ENCODE measurements at regions not wholly inside any gene's neighbourhood (a gene's known extent, or its start where the extent isn't known, plus 50 kb on each side); places are given as distances from the start of the nearest gene placed in this dataset.

DNA sequence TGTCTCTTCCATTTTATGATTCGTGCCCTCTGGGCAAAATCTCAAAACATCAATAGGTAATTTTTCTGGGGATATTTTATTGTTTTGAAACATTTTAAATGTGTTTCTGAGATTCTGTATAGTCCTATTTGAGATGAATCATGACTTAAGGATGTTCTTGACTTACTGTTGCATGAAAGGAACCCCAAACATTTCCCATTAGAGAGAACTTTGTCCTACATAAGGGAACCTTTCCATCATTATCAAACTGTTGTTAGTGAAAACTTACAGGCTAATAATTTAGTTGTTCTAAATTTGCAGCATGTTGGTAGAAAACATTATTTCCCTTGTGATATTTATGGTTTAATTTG is 523.3 kb downstream of the PPARGC1A start:
- TF ChIP-seq, protein P1, sequence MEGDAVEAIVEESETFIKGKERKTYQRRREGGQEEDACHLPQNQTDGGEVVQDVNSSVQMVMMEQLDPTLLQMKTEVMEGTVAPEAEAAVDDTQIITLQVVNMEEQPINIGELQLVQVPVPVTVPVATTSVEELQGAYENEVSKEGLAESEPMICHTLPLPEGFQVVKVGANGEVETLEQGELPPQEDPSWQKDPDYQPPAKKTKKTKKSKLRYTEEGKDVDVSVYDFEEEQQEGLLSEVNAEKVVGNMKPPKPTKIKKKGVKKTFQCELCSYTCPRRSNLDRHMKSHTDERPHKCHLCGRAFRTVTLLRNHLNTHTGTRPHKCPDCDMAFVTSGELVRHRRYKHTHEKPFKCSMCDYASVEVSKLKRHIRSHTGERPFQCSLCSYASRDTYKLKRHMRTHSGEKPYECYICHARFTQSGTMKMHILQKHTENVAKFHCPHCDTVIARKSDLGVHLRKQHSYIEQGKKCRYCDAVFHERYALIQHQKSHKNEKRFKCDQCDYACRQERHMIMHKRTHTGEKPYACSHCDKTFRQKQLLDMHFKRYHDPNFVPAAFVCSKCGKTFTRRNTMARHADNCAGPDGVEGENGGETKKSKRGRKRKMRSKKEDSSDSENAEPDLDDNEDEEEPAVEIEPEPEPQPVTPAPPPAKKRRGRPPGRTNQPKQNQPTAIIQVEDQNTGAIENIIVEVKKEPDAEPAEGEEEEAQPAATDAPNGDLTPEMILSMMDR (IDR thresholded peaks at IDR 0.05), result no peak
- no peak for TF ChIP-seq POLR2A (IDR thresholded peaks at IDR 0.05; ENCODE audit: low read depth)

Data from esophagus muscularis mucosa (tissue), 3 donors.